MM.1S (cell line): ENCODE measurements at regions not wholly inside any gene's neighbourhood (a gene's known extent, or its start where the extent isn't known, plus 50 kb on each side); places are given as distances from the start of the nearest gene placed in this dataset.

Experiments
- DNase-seq: peaks from one replicate; pipeline ENCODE4 v3.0.0-alpha.2; 2015
- H2AFZ ChIP-seq: fragments of 300-600 bp; sonication (generic); 2 replicates; pipeline ENCODE4 v1.6.0; 2016; ENCODE audit warnings: antibody characterized with exemption, low read length
- H3F3A ChIP-seq: fragments of 300-600 bp; sonication (generic); 2 replicates; pipeline ENCODE4 v1.6.1; 2016; ENCODE audit warnings: mild to moderate bottlenecking, antibody characterized with exemption, low read length, moderate library complexity, mixed read lengths; ENCODE audit not compliant: insufficient read depth
- H3K27ac ChIP-seq: fragments of 300-600 bp; sonication (generic); 2 replicates; pipeline ENCODE4 v1.5.1; 2016; ENCODE audit warnings: mild to moderate bottlenecking, low read length
- H3K27me3 ChIP-seq: fragments of 300-600 bp; sonication (generic); replicated peaks from 2 replicates; pipeline ENCODE4 v1.6.0; 2016; ENCODE audit warnings: low read length; ENCODE audit not compliant: insufficient read depth
- H3K36me3 ChIP-seq: fragments of 300-600 bp; sonication (generic); replicated peaks from 2 replicates; pipeline ENCODE4 v1.6.1; 2016; ENCODE audit warnings: mild to moderate bottlenecking, low read length, mixed read lengths; ENCODE audit not compliant: insufficient read depth
- H3K4me1 ChIP-seq: fragments of 300-600 bp; sonication (generic); 2 replicates; pipeline ENCODE4 v1.6.1; 2016; ENCODE audit warnings: low read length, mixed read lengths
- H3K4me2 ChIP-seq: fragments of 300-600 bp; sonication (generic); 2 replicates; pipeline ENCODE4 v1.6.0; 2016; ENCODE audit warnings: low read depth, low read length
- H3K4me3 ChIP-seq: fragments of 300-600 bp; sonication (generic); 2 replicates; pipeline ENCODE4 v1.5.1; 2016; ENCODE audit warnings: low read length, mixed read lengths
- H3K79me2 ChIP-seq: fragments of 300-600 bp; sonication (generic); 2 replicates; pipeline ENCODE4 v1.6.1; 2016; ENCODE audit warnings: mixed run types, low read length, mixed read lengths
- H3K9ac ChIP-seq: fragments of 300-600 bp; sonication (generic); 2 replicates; pipeline ENCODE4 v1.6.1; 2016; ENCODE audit warnings: low read length, mixed read lengths
- H3K9me2 ChIP-seq: fragments of 300-600 bp; sonication (generic); replicated peaks from 2 replicates; pipeline ENCODE4 v1.6.1; 2016; ENCODE audit warnings: mild to moderate bottlenecking, low read length, mixed read lengths; ENCODE audit not compliant: insufficient read depth
- H3K9me3 ChIP-seq: fragments of 300-600 bp; sonication (generic); replicated peaks from 2 replicates; pipeline ENCODE4 v1.6.1; 2016; ENCODE audit warnings: mild to moderate bottlenecking, low read length, mixed read lengths; ENCODE audit not compliant: insufficient read depth
- H4K20me1 ChIP-seq: fragments of 300-600 bp; sonication (generic); 2 replicates; pipeline ENCODE4 v1.6.1; 2016; ENCODE audit warnings: mild to moderate bottlenecking, low read length, moderate library complexity, mixed read lengths; ENCODE audit not compliant: insufficient read depth
- CTCF ChIP-seq: fragments of 300-600 bp; sonication (generic); IDR thresholded peaks from 2 replicates; pipeline ENCODE4 v1.5.1; 2016; ENCODE audit warnings: antibody characterized with exemption, low read length, mixed read lengths
- EZH2 ChIP-seq: fragments of 300-600 bp; sonication (generic); optimal IDR thresholded peaks from 2 replicates; pipeline ENCODE3; 2017; ENCODE audit warnings: low read depth, mild to moderate bottlenecking, antibody characterized with exemption, low read length, mixed read lengths
- EZH2phosphoT487 ChIP-seq: fragments of 300-600 bp; sonication (generic); IDR thresholded peaks from 2 replicates; pipeline ENCODE4 v1.6.1; 2018; ENCODE audit warnings: antibody characterized with exemption, low read length

GRCh38 chr13:103184413-103184812 lies 118.2 kb upstream of the SLC10A2 start:
- H3K9me2 ChIP-seq = no peaks in the 10 kb centered on the region
- H3K36me3 ChIP-seq = no peaks in the 10 kb centered on the region
- no peak overlapping the region for H3K27ac ChIP-seq
- H3K4me2 ChIP-seq = no peak overlapping the region
- no peaks in the 10 kb centered on the region for H4K20me1 ChIP-seq
- DNase-seq = no peak
- no peak overlapping the region for H3K9ac ChIP-seq
- H3K4me1 ChIP-seq = no peaks in the 10 kb centered on the region
- H2AFZ ChIP-seq = no peak overlapping the region
- H3K79me2 ChIP-seq = no peaks in the 10 kb centered on the region
- H3K27me3 ChIP-seq = no peaks in the 10 kb centered on the region
- no peaks in the 10 kb centered on the region for H3F3A ChIP-seq
- H3K9me3 ChIP-seq = no peaks in the 10 kb centered on the region
- TF ChIP-seq CTCF (no peak), EZH2phosphoT487 (no peak), EZH2 (no peak)
- no peak overlapping the region for H3K4me3 ChIP-seq

GRCh38 chr13:103178986-103179943 lies 113.0 kb upstream of the SLC10A2 start:
- H3K4me1 ChIP-seq = no peaks in the 10 kb centered on the region
- H3K4me2 ChIP-seq = no peak overlapping the region
- no peak overlapping the region for H2AFZ ChIP-seq
- no peaks in the 10 kb centered on the region for H3K79me2 ChIP-seq
- TF ChIP-seq CTCF = no peak
- TF ChIP-seq EZH2 = no peak
- no peak for TF ChIP-seq EZH2phosphoT487
- H3K9me2 ChIP-seq = no peaks in the 10 kb centered on the region
- no peak for DNase-seq
- H3F3A ChIP-seq = no peaks in the 10 kb centered on the region
- H4K20me1 ChIP-seq = no peaks in the 10 kb centered on the region
- H3K9me3 ChIP-seq = no peaks in the 10 kb centered on the region
- no peak overlapping the region for H3K9ac ChIP-seq
- H3K4me3 ChIP-seq = no peak overlapping the region
- no peaks in the 10 kb centered on the region for H3K36me3 ChIP-seq
- H3K27ac ChIP-seq = no peak overlapping the region
- H3K27me3 ChIP-seq = no peaks in the 10 kb centered on the region

GRCh38 chr13:103174966-103175365 lies 108.7 kb upstream of the SLC10A2 start:
- Histone ChIP-seq H3K36me3 (no peaks in the 10 kb centered on the region), H3K9me2 (no peaks in the 10 kb centered on the region), H3K79me2 (no peaks in the 10 kb centered on the region), H3K4me3 (no peak overlapping the region), H3K4me1 (no peaks in the 10 kb centered on the region), H2AFZ (no peak overlapping the region), H3K9ac (no peak overlapping the region), H3F3A (no peaks in the 10 kb centered on the region), H3K4me2 (no peak overlapping the region), H4K20me1 (no peaks in the 10 kb centered on the region), H3K9me3 (no peaks in the 10 kb centered on the region), H3K27me3 (no peaks in the 10 kb centered on the region), H3K27ac (no peak overlapping the region)
- TF ChIP-seq CTCF (no peak), EZH2 (no peak), EZH2phosphoT487 (no peak)
- no peak for DNase-seq
